ENCODE measurements at regions not wholly inside any gene's neighbourhood (a gene's known extent, or its start where the extent isn't known, plus 50 kb on each side); places are given as distances from the start of the nearest gene placed in this dataset.
"Not testable (repeated sequence)": the region's sequence is repeated elsewhere in the genome, so short reads cannot be mapped to it uniquely, and the experiment has no call there.

DNA sequence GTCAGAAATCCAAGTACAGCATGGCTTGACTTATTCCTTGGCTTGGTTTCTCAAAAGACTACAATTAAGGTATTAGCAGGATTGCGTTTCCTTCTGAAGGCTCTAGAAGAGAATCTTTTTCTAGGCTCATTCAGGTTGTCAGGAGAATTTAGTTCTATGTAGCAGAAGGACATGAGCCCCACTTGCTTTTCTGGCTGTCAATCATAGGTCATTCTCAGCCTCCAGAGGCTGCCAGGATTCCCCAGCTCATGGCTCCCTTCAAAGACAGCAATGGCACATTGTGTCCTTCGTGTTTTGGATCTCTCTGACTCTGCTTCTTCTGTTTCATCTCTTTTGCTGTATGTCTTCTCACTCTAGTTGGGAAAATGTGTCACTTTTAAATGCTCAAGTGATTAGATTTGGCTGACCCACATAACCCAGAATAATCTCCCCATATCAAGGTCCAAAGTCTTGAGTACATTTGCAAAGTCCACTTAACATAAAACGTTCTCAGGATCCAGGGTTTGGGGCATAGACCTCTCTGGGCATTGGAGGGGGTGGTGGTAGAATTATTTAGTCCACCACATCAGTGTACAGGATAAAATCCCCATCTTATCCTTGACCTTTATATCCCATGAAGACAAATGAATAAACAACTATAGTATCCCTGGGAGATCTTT, 126.7 kb upstream of the BCL9 start:
- no peak for DNase-seq
- Histone ChIP-seq H3K27me3 (ENCODE audit: control insufficient read depth, insufficient read depth, low read length) (no peaks in the 10 kb centered on the region), H3K4me3 (ENCODE audit: insufficient read depth, low read depth, low read length) (no peak overlapping the region), H3K36me3 (replicated peaks; ENCODE audit: control insufficient read depth, insufficient read depth, low read length) (no peaks in the 10 kb centered on the region)

DNA sequence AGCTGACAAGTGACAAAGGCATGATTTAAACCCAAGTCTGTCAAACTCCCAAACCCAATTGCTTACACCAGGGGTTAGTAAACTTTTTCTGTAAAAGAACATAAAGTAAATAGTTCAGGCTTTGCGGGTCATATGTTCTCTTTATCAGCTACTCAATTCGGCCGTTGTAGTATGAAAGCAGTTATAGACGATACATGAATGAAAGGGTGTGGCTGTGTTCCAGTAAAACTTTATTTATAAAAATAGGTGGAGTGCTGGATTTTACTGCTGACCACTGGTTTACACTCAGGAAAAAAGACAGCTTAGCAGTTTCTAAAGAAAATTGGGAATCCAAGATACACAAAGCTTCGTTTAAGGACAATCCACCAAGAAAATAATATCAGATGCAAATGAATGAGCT, 124.3 kb upstream of the BCL9 start:
- Histone ChIP-seq H3K36me3 (replicated peaks; ENCODE audit: control insufficient read depth, insufficient read depth, low read length) (no peaks in the 10 kb centered on the region), H3K4me3 (ENCODE audit: insufficient read depth, low read depth, low read length) (no peak overlapping the region), H3K27me3 (ENCODE audit: control insufficient read depth, insufficient read depth, low read length) (no peaks in the 10 kb centered on the region)
- no peak for DNase-seq

DNA sequence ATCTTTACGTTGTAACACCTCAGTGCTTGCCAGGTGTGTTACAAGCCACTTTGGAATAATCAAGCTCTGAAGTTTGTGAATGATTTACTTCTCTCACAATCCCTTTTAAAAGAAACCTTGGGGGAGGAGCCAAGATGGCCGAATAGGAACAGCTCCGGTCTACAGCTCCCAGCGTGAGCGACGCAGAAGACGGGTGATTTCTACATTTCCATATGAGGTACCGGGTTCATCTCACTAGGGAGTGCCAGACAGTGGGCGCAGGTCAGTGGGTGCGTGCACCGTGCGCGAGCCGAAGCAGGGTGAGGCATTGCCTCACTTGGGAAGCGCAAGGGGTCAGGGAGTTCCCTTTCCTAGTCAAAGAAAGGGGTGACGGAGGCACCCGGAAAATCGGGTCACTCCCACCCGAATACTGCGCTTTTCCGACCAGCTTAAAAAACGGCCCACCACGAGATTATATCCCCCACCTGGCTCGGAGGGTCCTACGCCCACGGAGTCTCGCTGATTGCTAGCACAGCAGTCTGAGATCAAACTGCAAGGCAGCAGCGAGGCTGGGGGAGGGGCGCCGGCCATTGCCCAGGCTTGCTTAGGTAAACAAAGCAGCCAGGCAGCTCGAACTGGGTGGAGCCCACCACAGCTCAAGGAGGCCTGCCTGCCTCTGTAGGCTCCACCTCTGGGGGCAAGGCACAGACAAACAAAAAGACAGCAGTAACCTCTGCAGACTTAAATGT, 118.0 kb upstream of the BCL9 start:
- H3K36me3 ChIP-seq (replicated peaks; ENCODE audit: control insufficient read depth, insufficient read depth, low read length); H3K27me3 ChIP-seq (ENCODE audit: control insufficient read depth, insufficient read depth, low read length); H3K4me3 ChIP-seq (ENCODE audit: insufficient read depth, low read depth, low read length); DNase-seq: not testable (repeated sequence)

DNA sequence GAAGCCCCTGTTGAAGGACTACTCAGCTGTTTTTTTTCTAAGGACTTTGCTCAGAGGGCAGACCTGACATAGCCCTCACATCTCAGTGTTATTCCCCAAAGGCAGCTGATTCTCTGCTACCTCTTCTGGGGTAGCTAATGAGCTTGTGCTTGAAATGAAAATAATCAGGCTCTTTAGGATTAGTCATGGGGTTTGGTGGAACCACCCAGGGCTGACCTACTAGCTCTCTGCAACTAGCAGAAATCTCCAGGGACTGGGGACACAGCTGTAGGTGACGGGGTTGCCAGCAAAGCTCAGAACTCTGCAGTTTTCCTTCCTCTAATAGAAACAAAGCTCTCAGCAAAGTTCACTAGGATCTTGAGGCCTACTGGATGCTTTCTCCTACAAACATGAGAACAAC, 106.4 kb upstream of the BCL9 start:
- no peaks in the 10 kb centered on the region for H3K36me3 ChIP-seq (replicated peaks; ENCODE audit: control insufficient read depth, insufficient read depth, low read length)
- DNase-seq = no peak
- no peak overlapping the region for H3K4me3 ChIP-seq (ENCODE audit: insufficient read depth, low read depth, low read length)
- no peaks in the 10 kb centered on the region for H3K27me3 ChIP-seq (ENCODE audit: control insufficient read depth, insufficient read depth, low read length)

DNA sequence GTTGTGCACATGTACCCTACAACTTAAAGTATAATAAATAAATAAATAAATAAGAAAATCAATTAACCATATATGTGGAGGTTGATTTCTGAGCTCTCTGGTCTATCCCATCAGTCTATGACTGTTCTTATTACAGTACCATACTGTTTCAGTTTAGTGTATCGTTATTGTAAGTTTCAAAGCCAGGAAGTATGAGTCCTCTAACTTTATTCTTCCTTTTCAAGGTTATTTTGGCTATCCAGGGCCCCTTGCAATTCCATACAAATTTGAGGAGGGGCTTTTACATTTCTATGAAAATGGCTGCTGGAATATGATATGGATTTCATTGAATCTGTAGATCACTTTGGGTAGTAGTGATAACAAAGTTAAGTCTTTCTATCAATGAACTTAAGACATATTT, 96.9 kb upstream of the BCL9 start:
- Histone ChIP-seq H3K27me3 (ENCODE audit: control insufficient read depth, insufficient read depth, low read length) (no peaks in the 10 kb centered on the region), H3K4me3 (ENCODE audit: insufficient read depth, low read depth, low read length) (no peak overlapping the region), H3K36me3 (replicated peaks; ENCODE audit: control insufficient read depth, insufficient read depth, low read length) (no peaks in the 10 kb centered on the region)
- no peak for DNase-seq

GRCh38 chr1:147451628-147452027, 89.7 kb upstream of the BCL9 start:
- no peak overlapping the region for H3K4me3 ChIP-seq (ENCODE audit: insufficient read depth, low read depth, low read length)
- no peaks in the 10 kb centered on the region for H3K27me3 ChIP-seq (ENCODE audit: control insufficient read depth, insufficient read depth, low read length)
- no peak for DNase-seq
- H3K36me3 ChIP-seq (replicated peaks; ENCODE audit: control insufficient read depth, insufficient read depth, low read length) = no peaks in the 10 kb centered on the region

- H3K36me3 ChIP-seq (replicated peaks; ENCODE audit: control insufficient read depth, insufficient read depth, low read length) = no peaks in the 10 kb centered on the region
- no peaks in the 10 kb centered on the region for H3K27me3 ChIP-seq (ENCODE audit: control insufficient read depth, insufficient read depth, low read length)
- DNase-seq = no peak
- H3K4me3 ChIP-seq (ENCODE audit: insufficient read depth, low read depth, low read length) = no peak overlapping the region
Observed at GRCh38 chr1:147452809-147453208, 88.5 kb upstream of the BCL9 start.

GRCh38 chr1:147463022-147463421, 78.3 kb upstream of the BCL9 start:
- DNase-seq = no peak
- Histone ChIP-seq H3K36me3 (replicated peaks; ENCODE audit: control insufficient read depth, insufficient read depth, low read length) (no peaks in the 10 kb centered on the region), H3K27me3 (ENCODE audit: control insufficient read depth, insufficient read depth, low read length) (no peaks in the 10 kb centered on the region), H3K4me3 (ENCODE audit: insufficient read depth, low read depth, low read length) (no peak overlapping the region)

- no peaks in the 10 kb centered on the region for H3K27me3 ChIP-seq (ENCODE audit: control insufficient read depth, insufficient read depth, low read length)
- no peak for DNase-seq
- no peaks in the 10 kb centered on the region for H3K36me3 ChIP-seq (replicated peaks; ENCODE audit: control insufficient read depth, insufficient read depth, low read length)
- no peak overlapping the region for H3K4me3 ChIP-seq (ENCODE audit: insufficient read depth, low read depth, low read length)
Observed at GRCh38 chr1:147466543-147466942, 74.8 kb upstream of the BCL9 start.

- DNase-seq = no peak
- no peak overlapping the region for H3K4me3 ChIP-seq (ENCODE audit: insufficient read depth, low read depth, low read length)
- no peaks in the 10 kb centered on the region for H3K36me3 ChIP-seq (replicated peaks; ENCODE audit: control insufficient read depth, insufficient read depth, low read length)
- no peaks in the 10 kb centered on the region for H3K27me3 ChIP-seq (ENCODE audit: control insufficient read depth, insufficient read depth, low read length)
Observed at GRCh38 chr1:147470079-147470478, 71.2 kb upstream of the BCL9 start.

- Histone ChIP-seq H3K27me3 (ENCODE audit: control insufficient read depth, insufficient read depth, low read length) (no peaks in the 10 kb centered on the region), H3K4me3 (ENCODE audit: insufficient read depth, low read depth, low read length) (no peak overlapping the region), H3K36me3 (replicated peaks; ENCODE audit: control insufficient read depth, insufficient read depth, low read length) (no peaks in the 10 kb centered on the region)
- DNase-seq = no peak
Observed at GRCh38 chr1:147472489-147472888, 68.8 kb upstream of the BCL9 start.

- DNase-seq = no peak
- Histone ChIP-seq H3K27me3 (ENCODE audit: control insufficient read depth, insufficient read depth, low read length) (no peaks in the 10 kb centered on the region), H3K36me3 (replicated peaks; ENCODE audit: control insufficient read depth, insufficient read depth, low read length) (no peaks in the 10 kb centered on the region), H3K4me3 (ENCODE audit: insufficient read depth, low read depth, low read length) (no peak overlapping the region)
Observed at GRCh38 chr1:147472966-147473732, 68.2 kb upstream of the BCL9 start.

DNA sequence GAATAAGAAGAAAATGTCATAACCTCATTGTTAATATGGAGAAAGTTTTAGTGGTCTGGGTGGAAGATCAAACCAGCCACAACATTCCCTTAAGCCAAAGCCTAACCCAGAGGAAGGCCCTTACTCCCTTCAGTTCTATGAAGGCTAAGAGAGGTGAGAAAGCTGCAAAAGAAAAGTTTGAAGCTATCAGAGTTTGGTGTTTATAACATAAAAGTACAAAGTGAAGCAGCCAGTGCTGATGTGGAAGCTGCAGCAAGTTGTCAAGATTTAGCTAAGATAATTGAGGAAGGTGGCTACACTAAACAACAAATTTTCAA, 67.6 kb upstream of the BCL9 start:
- no peak for DNase-seq
- no peak overlapping the region for H3K4me3 ChIP-seq (ENCODE audit: insufficient read depth, low read depth, low read length)
- H3K27me3 ChIP-seq (ENCODE audit: control insufficient read depth, insufficient read depth, low read length) = no peaks in the 10 kb centered on the region
- no peaks in the 10 kb centered on the region for H3K36me3 ChIP-seq (replicated peaks; ENCODE audit: control insufficient read depth, insufficient read depth, low read length)

DNA sequence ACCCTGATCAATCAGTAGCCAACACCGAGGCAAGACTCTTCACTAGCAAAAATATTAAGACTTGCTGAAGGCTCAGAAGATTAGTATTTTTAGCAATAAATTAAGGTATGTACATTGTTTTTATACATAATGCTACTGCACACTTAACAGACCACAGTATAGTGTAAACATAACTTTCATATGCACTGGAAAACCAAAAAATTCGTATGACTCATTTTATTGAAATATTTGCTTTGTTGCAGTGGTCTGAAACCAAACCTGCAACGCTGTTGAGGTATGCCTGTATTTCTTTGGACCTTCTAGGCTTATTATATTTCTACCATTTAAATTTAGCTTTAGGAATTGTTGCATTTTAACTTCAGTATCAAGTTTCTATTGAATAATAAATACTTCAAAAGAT, 65.8 kb upstream of the BCL9 start:
- no peaks in the 10 kb centered on the region for H3K27me3 ChIP-seq (ENCODE audit: control insufficient read depth, insufficient read depth, low read length)
- DNase-seq = no peak
- H3K4me3 ChIP-seq (ENCODE audit: insufficient read depth, low read depth, low read length) = no peak overlapping the region
- no peaks in the 10 kb centered on the region for H3K36me3 ChIP-seq (replicated peaks; ENCODE audit: control insufficient read depth, insufficient read depth, low read length)

DNA sequence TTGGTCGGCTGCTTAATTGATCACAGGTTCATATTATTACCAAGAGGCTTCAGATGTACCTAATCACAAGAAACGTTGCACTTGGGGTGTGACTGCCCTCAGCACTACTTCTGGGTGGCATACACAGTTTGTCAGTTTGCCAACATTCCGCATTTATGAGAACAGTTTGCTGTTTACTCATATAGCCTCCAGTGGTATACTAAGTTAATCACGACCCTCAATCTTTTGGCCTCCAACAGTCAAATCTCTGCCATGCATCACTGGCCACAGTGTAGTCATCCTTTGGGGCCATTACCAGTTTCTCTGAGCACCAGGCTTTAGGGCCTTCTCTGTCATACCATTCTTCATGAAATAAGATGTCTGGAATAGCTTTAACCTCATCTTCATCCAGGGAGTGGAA, 62.8 kb upstream of the BCL9 start:
- DNase-seq = no peak
- H3K27me3 ChIP-seq (ENCODE audit: control insufficient read depth, insufficient read depth, low read length) = no peaks in the 10 kb centered on the region
- no peak overlapping the region for H3K4me3 ChIP-seq (ENCODE audit: insufficient read depth, low read depth, low read length)
- no peaks in the 10 kb centered on the region for H3K36me3 ChIP-seq (replicated peaks; ENCODE audit: control insufficient read depth, insufficient read depth, low read length)

All from H7 (cell line).